Iris pigment epithelial cell (primary cell): ENCODE measurements at regions not wholly inside any gene's neighbourhood (a gene's known extent, or its start where the extent isn't known, plus 50 kb on each side); places are given as distances from the start of the nearest gene placed in this dataset.
"Not testable (repeated sequence)": the region's sequence is repeated elsewhere in the genome, so short reads cannot be mapped to it uniquely, and the experiment has no call there.

Experiments used
- DNase-seq: peaks from one replicate; pipeline ENCODE4 v3.0.0-alpha.2; 2011; ENCODE audit warnings: low read depth

DNA sequence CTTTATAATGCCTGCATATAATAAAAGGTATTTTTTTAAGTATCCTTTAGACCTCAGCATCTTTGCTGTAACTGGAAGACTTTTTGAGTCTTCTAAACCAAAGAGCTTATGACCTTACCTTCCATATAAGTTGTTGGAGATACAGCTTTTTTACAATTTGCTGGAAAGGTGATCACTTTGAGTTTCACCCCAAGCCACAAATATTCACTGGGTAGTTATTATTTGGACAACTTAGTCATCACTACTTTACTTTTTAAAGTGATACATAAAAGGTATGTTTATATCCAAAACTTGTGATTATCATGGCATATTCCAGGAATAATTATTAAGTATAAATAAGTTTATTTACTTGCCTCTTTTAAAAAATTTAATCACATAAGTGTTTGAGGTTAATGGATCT, 246.7 kb upstream of the NRIP1 start:
- no peak for DNase-seq

- DNase-seq: not testable (repeated sequence)
These were observed 252.2 kb upstream of the NRIP1 start for GRCh38 chr21:15317034-15317433.

DNA sequence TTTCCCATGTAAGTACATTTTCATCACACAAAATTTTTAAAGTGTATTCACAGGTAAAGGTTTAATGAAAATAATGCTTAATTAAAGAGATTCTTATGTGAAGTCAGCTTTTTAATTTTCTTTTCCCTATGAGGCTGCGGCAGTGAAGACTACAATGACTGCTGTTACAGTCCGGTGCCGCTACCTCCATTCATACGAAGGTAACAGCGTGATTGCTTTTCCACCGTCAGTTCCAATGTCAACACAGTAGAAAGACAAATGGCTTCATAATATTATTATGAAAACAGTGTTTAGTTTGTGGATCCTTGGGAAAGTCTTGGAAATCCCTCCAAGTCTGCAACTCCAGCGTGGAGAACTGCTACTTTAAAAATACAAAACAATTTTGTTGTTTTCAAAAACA, 254.9 kb upstream of the NRIP1 start:
- DNase-seq: no peak

DNA sequence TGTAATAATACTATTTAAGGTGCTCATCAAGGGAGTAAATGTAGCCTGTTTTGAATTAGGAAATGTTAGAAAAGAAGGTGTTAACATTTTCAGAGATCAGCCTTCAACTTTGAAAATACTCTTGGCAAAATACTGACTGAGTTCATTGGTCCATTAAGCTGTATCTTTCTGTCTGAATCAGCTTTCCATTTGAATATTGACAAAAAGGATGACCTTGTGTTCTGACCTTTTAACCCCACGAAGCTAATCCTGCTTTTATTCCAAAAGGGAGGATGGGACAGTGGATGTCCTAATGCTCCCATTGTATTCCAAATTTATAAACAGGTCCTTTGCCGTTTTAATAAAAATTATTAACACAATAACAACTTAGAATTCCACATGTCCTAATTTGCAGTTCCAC, 259.7 kb upstream of the NRIP1 start:
- DNase-seq: no peak

DNA sequence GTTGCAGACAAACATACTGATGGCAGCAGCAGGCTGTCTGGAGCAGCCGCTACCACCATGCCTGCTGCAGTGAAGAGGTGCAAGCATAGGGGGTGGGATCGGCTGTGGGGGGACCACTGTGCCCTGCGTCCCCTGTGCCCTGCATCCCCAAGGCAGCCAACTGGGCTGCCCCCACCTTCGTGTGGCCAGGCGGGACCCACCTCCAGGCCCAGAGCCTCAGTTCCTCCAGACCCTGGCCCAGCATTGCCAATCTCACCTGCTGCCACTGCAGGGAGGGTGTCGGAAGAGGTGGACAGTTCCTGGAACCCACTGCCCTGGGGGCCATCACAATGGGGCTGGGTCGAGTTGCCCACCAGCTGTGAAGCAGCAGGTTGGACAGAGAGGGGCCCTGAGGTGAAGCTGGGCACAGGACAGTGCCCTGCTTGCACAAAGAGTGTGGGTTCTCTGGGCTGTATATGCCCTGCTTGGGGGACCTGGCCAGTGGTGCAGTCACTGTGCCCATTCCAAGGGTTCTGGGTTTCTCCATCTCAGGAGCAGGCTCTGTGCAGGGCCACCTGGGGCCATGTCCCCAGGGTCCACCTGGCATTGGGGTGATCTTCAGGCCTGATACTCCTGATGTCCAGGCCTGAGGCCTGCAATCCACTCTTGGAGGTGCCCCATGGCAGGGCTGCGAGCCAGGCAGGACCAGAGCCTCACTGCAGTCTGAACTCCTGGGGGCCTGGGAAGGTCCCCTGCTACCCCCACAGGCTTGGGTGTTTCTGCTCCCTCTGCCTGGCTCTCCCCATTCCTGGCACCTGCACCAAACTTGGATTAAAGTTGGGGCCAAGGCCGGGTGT, 261.4 kb upstream of the NRIP1 start:
- no peak for DNase-seq

GRCh38 chr21:15327637-15328265, 263.0 kb upstream of the NRIP1 start:
- DNase-seq: no peak

DNA sequence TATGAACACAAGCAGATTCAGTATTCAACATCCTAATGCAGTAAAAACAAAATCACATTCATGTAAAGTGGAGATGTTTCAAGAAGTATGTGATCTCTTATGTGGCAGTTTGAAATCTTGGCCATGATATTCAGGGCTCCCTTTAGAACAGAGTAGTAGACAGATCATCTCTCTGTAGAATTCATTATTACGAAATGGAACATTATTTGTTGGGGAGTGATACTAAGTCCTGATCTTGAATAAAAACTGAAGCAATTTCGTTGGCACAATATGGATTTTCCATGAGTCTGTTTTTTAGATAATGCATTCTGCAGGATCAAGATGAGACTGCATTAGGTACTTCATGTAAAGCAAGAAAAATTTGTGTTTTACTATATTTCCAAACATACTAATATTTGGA, 264.4 kb upstream of the NRIP1 start:
- DNase-seq: no peak

GRCh38 chr21:15330872-15331271, 266.1 kb upstream of the NRIP1 start:
- DNase-seq: no peak

DNA sequence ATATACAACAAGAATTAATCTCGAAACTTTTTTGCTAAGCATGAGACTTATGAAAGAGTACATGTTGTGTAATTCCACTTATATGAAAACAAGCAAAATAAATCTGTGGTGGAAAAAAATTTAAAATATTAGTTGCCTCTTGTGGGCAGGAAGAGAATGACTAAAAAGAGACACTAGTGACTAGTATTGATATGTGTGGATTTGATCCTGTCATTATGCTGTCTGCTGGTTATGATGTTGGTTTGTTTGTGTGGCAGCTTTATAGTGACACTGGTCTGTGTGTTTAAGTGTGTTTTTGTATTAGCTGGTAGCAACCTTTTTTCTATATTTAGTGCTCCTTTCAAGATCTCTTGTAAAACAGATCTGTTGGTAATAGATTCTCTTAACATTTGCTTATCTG, 267.8 kb upstream of the NRIP1 start:
- peak; percentile 26 for DNase-seq

GRCh38 chr21:15333136-15333710, 268.4 kb upstream of the NRIP1 start:
- DNase-seq: no peak

DNA sequence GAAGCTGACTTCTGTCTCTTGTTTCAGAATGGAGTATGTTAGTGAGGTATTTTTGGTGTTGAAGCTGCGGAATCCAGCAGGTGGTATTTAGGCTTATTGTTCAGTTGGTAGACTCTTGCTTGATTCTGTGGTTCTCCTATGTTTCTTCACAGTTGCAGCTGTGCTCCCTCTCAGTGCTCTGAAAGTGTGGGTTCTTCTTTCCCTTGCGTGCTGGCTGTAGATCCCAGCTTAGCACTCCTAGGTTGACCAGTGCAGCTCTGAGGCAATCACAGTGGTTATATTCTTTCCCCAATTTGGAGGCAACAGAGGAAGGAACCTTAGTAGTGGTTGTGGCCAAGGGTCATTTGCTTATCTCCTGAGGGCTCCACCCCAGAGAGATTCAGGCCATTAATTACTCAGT, 269.2 kb upstream of the NRIP1 start:
- DNase-seq: no peak

- DNase-seq: peak; percentile 14
These were observed 278.3 kb upstream of the NRIP1 start for GRCh38 chr21:15343066-15343465.

- no peak for DNase-seq
These were observed 287.2 kb upstream of the NRIP1 start for GRCh38 chr21:15352009-15352408.

- no peak for DNase-seq
These were observed 288.7 kb upstream of the NRIP1 start for GRCh38 chr21:15353546-15353945.

GRCh38 chr21:15354516-15354915, 289.7 kb upstream of the NRIP1 start:
- DNase-seq: no peak

GRCh38 chr21:15355066-15355465, 290.3 kb upstream of the NRIP1 start:
- DNase-seq: no peak

DNA sequence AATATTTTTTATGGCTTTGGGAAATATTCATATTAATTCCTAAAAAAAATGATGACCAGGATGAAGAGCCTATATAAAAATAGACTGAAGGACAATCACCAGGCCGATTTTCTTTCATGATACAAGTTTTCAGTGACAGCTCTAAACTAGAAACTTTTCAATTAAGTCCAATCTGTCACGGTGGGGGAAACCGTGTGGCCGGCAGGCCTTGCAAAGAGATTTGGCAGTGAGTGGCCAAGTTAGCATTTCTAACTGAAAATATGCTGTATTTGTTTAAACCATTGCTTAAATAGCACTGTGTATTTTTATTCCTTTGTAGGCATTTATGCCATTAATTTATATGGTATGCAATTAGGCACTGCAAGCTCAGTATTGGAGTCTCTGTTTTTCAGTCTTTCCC, 294.5 kb upstream of the NRIP1 start:
- no peak for DNase-seq

GRCh38 chr21:15362458-15362857, 297.7 kb upstream of the NRIP1 start:
- no peak for DNase-seq

GRCh38 chr21:15363921-15364320, 299.1 kb upstream of the NRIP1 start:
- peak; percentile 27 for DNase-seq

GRCh38 chr21:15365751-15366392, 301.1 kb upstream of the NRIP1 start:
- no peak for DNase-seq

- DNase-seq: no peak
These were observed 301.8 kb upstream of the NRIP1 start for GRCh38 chr21:15366555-15366954.

GRCh38 chr21:15367061-15367626, 302.3 kb upstream of the NRIP1 start:
- DNase-seq: no peak
